GM10266 (cell line): ENCODE measurements at regions not wholly inside any gene's neighbourhood (a gene's known extent, or its start where the extent isn't known, plus 50 kb on each side); places are given as distances from the start of the nearest gene placed in this dataset.

Source experiments
- DNase-seq: peaks from one replicate; pipeline ENCODE4 v3.0.0; 2012; ENCODE audit errors: extremely low spot score
- CTCF ChIP-seq: IDR thresholded peaks from 2 replicates; pipeline ENCODE4 v1.5.1; 2012; ENCODE audit warnings: mild to moderate bottlenecking, low read depth; ENCODE audit not compliant: control insufficient read depth, insufficient read depth; ENCODE audit errors: missing control alignments

GRCh38 chr2:57516698-57517340 is 529.8 kb upstream of the VRK2 start:
- DNase-seq, result peak; percentile 39
- TF ChIP-seq CTCF, result peak; percentile 49

- TF ChIP-seq CTCF, result no peak
- no peak for DNase-seq
Observed at GRCh38 chr2:57523304-57523703, 523.3 kb upstream of the VRK2 start.

- no peak for DNase-seq
- TF ChIP-seq CTCF, result no peak
Observed at GRCh38 chr2:57527685-57528084, 518.9 kb upstream of the VRK2 start.

GRCh38 chr2:57528499-57528898 is 518.1 kb upstream of the VRK2 start:
- no peak for TF ChIP-seq CTCF
- no peak for DNase-seq

GRCh38 chr2:57534358-57534757 is 512.2 kb upstream of the VRK2 start:
- TF ChIP-seq CTCF, result no peak
- no peak for DNase-seq

- no peak for TF ChIP-seq CTCF
Observed at GRCh38 chr2:57536535-57537231, 509.9 kb upstream of the VRK2 start.

GRCh38 chr2:57539761-57540160 is 506.8 kb upstream of the VRK2 start:
- TF ChIP-seq CTCF, result no peak
- DNase-seq, result no peak

More at GRCh38 chr2:57536535-57537231, 509.9 kb upstream of the VRK2 start:
- peak; percentile 5 for DNase-seq
